HCT116 (cell line): ENCODE measurements at regions not wholly inside any gene's neighbourhood (a gene's known extent, or its start where the extent isn't known, plus 50 kb on each side); places are given as distances from the start of the nearest gene placed in this dataset.
"Not testable (repeated sequence)": the region's sequence is repeated elsewhere in the genome, so short reads cannot be mapped to it uniquely, and the experiment has no call there.

Experiments used
- EZH2 ChIP-seq: fragments of 200-600 bp; sonication (generic); IDR thresholded peaks from 2 replicates; pipeline ENCODE4 v1.6.1; 2017; ENCODE audit warnings: antibody characterized with exemption, mixed run types
- POLR2A ChIP-seq: IDR thresholded peaks from 2 replicates; pipeline ENCODE4 v1.7.0; 2011; ENCODE audit warnings: borderline replicate concordance; ENCODE audit not compliant: insufficient read depth, insufficient read length; ENCODE audit errors: extremely low read depth
- POLR2AphosphoS5 ChIP-seq: IDR thresholded peaks from 2 replicates; pipeline ENCODE4 v1.6.1; 2011; ENCODE audit warnings: mild to moderate bottlenecking, low read depth, low read length, moderate library complexity
- TCF7L2 ChIP-seq: IDR thresholded peaks from 2 replicates; pipeline ENCODE4 v1.7.0; 2011; ENCODE audit warnings: borderline replicate concordance, inconsistent platforms; ENCODE audit not compliant: insufficient read depth, insufficient read length; ENCODE audit errors: extremely low read depth
- YY1 ChIP-seq: IDR thresholded peaks from 2 replicates; pipeline ENCODE4 v1.6.1; 2011; ENCODE audit warnings: low read length, low read depth, moderate library complexity, mild to moderate bottlenecking; ENCODE audit not compliant: insufficient replicate concordance; ENCODE audit errors: extremely low read depth
- ZNF274 ChIP-seq: fragments of 200-500 bp; sonication (Bioruptor generic); IDR thresholded peaks from 2 replicates; pipeline ENCODE4 v1.6.1; 2014; ENCODE audit warnings: mild to moderate bottlenecking, low read depth, low read length, inconsistent platforms
- TF ChIP-seq, protein P1 (sequence below), 3 experiments: fragments of 200-600 bp in 1 of 3; sonication (generic) in 1 of 3; IDR thresholded peaks in 2 of 3; conservative IDR thresholded peaks in 1 of 3; 2 replicates each; pipeline ENCODE4 v1.5.1; 2012 to 2017; ENCODE audit warnings: low read depth in 2 of 3, low read length in 2 of 3, antibody characterized with exemption in 1 of 3, borderline replicate concordance in 1 of 3, control low read depth in 1 of 3, mild to moderate bottlenecking in 1 of 3, mixed read lengths in 1 of 3, mixed run types in 1 of 3, moderate library complexity in 1 of 3; ENCODE audit not compliant: insufficient read depth in 1 of 3
- TF ChIP-seq, protein P2 (sequence below): IDR thresholded peaks from 2 replicates; pipeline ENCODE4 v1.6.1; 2012; ENCODE audit warnings: low read depth
- TF ChIP-seq, protein P3 (sequence below): IDR thresholded peaks from 2 replicates; pipeline ENCODE4 v1.6.1; 2011; ENCODE audit warnings: mild to moderate bottlenecking, low read length, moderate library complexity; ENCODE audit not compliant: insufficient replicate concordance; ENCODE audit errors: extremely low read depth

DNA sequence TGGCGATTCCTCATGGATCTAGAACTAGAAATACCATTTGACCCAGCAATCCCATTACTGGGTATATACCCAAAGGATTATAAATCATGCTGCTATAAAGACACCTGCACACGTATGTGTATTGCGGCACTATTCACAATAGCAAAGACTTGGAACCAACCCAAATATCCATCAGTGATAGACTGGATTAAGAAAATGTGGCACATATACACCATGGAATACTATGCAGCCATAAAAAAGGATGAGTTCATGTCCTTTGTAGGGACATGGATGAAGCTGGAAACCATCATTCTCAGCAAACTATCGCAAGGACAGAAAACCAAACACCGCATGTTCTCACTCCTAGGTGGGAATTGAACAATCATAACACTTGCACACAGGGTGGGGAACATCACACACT is 239.1 kb downstream of the SHQ1 start:
- not testable (repeated sequence) for TF ChIP-seq EZH2, TCF7L2, POLR2AphosphoS5, POLR2A, ZNF274, YY1
- TF ChIP-seq, protein P1, sequence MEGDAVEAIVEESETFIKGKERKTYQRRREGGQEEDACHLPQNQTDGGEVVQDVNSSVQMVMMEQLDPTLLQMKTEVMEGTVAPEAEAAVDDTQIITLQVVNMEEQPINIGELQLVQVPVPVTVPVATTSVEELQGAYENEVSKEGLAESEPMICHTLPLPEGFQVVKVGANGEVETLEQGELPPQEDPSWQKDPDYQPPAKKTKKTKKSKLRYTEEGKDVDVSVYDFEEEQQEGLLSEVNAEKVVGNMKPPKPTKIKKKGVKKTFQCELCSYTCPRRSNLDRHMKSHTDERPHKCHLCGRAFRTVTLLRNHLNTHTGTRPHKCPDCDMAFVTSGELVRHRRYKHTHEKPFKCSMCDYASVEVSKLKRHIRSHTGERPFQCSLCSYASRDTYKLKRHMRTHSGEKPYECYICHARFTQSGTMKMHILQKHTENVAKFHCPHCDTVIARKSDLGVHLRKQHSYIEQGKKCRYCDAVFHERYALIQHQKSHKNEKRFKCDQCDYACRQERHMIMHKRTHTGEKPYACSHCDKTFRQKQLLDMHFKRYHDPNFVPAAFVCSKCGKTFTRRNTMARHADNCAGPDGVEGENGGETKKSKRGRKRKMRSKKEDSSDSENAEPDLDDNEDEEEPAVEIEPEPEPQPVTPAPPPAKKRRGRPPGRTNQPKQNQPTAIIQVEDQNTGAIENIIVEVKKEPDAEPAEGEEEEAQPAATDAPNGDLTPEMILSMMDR (IDR thresholded peaks at IDR 0.05 in 2 of 3, conservative IDR thresholded peaks at IDR 0.05 in 1 of 3; ENCODE audit: borderline replicate concordance in 1 of 3, insufficient read depth in 1 of 3, low read depth in 2 of 3, low read length in 2 of 3) = not testable (repeated sequence)
- TF ChIP-seq, protein P2, sequence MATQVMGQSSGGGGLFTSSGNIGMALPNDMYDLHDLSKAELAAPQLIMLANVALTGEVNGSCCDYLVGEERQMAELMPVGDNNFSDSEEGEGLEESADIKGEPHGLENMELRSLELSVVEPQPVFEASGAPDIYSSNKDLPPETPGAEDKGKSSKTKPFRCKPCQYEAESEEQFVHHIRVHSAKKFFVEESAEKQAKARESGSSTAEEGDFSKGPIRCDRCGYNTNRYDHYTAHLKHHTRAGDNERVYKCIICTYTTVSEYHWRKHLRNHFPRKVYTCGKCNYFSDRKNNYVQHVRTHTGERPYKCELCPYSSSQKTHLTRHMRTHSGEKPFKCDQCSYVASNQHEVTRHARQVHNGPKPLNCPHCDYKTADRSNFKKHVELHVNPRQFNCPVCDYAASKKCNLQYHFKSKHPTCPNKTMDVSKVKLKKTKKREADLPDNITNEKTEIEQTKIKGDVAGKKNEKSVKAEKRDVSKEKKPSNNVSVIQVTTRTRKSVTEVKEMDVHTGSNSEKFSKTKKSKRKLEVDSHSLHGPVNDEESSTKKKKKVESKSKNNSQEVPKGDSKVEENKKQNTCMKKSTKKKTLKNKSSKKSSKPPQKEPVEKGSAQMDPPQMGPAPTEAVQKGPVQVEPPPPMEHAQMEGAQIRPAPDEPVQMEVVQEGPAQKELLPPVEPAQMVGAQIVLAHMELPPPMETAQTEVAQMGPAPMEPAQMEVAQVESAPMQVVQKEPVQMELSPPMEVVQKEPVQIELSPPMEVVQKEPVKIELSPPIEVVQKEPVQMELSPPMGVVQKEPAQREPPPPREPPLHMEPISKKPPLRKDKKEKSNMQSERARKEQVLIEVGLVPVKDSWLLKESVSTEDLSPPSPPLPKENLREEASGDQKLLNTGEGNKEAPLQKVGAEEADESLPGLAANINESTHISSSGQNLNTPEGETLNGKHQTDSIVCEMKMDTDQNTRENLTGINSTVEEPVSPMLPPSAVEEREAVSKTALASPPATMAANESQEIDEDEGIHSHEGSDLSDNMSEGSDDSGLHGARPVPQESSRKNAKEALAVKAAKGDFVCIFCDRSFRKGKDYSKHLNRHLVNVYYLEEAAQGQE = not testable (repeated sequence)
- TF ChIP-seq, protein P3, sequence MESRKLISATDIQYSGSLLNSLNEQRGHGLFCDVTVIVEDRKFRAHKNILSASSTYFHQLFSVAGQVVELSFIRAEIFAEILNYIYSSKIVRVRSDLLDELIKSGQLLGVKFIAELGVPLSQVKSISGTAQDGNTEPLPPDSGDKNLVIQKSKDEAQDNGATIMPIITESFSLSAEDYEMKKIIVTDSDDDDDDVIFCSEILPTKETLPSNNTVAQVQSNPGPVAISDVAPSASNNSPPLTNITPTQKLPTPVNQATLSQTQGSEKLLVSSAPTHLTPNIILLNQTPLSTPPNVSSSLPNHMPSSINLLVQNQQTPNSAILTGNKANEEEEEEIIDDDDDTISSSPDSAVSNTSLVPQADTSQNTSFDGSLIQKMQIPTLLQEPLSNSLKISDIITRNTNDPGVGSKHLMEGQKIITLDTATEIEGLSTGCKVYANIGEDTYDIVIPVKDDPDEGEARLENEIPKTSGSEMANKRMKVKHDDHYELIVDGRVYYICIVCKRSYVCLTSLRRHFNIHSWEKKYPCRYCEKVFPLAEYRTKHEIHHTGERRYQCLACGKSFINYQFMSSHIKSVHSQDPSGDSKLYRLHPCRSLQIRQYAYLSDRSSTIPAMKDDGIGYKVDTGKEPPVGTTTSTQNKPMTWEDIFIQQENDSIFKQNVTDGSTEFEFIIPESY = not testable (repeated sequence)
